ENCODE measurements at regions not wholly inside any gene's neighbourhood (a gene's known extent, or its start where the extent isn't known, plus 50 kb on each side); places are given as distances from the start of the nearest gene placed in this dataset.
"Not testable (repeated sequence)": the region's sequence is repeated elsewhere in the genome, so short reads cannot be mapped to it uniquely, and the experiment has no call there.

- DNase-seq: no peak
- TF ChIP-seq POLR2A (IDR thresholded peaks at IDR 0.05) (no peak), CTCF (IDR thresholded peaks at IDR 0.05) (no peak)
- intact Hi-C loops (cut with DNase I): no loop called here
- no peaks in the 10 kb centered on the region for H3K4me1 ChIP-seq
- no peak for ATAC-seq
- H3K4me3 ChIP-seq: no peak overlapping the region
- H3K27ac ChIP-seq: no peak overlapping the region
- H3K36me3 ChIP-seq: no peaks in the 10 kb centered on the region
- WGBS (ENCODE audit: insufficient coverage, low coverage, low lambda C conversion rate, missing lambda C conversion rate): 60% methylated on average over 3 of the region's 4 CpGs
- H3K9me3 ChIP-seq: no peaks in the 10 kb centered on the region
- no peaks in the 10 kb centered on the region for H3K27me3 ChIP-seq
Observed at GRCh38 chr13:90336507-90336906, 1011.0 kb upstream of the MIR17HG start.

DNA sequence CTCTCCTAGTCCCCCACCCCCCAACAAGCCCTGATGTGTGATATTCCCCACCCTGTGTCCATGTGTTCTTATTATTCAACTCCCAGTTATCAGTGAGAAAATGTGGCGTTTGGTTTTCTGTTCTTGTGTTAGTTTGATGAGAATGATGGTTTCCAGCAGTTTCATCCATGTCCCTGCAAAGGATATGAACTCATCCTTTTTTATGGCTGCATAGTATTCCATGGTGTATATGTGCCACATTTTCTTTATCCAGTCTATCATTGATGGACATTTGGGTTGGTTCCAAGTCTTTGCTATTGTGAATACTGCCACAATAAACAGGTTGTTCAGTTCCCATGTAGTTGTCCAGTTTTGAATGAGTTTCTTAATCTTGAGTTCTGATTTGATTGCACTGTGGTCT lies 1006.1 kb upstream of the MIR17HG start:
- H3K27me3 ChIP-seq; DNase-seq; ATAC-seq; H3K36me3 ChIP-seq; intact Hi-C loops (cut with DNase I); H3K4me1 ChIP-seq; H3K4me3 ChIP-seq; H3K27ac ChIP-seq; H3K9me3 ChIP-seq: not testable (repeated sequence)
- 56% methylated on average over 1 of the region's 1 CpG for WGBS (ENCODE audit: insufficient coverage, low coverage, low lambda C conversion rate, missing lambda C conversion rate)

GRCh38 chr13:90348477-90349136 lies 998.9 kb upstream of the MIR17HG start:
- H3K27me3 ChIP-seq; H3K9me3 ChIP-seq; H3K27ac ChIP-seq; H3K4me3 ChIP-seq; H3K36me3 ChIP-seq; DNase-seq; H3K4me1 ChIP-seq; intact Hi-C loops (cut with DNase I); ATAC-seq: not testable (repeated sequence)
- 74% methylated on average over 5 of the region's 42 CpGs for WGBS (ENCODE audit: insufficient coverage, low coverage, low lambda C conversion rate, missing lambda C conversion rate)

GRCh38 chr13:90352763-90353162 lies 994.7 kb upstream of the MIR17HG start:
- no peak overlapping the region for H3K27ac ChIP-seq

GRCh38 chr13:90355162-90355751 lies 992.2 kb upstream of the MIR17HG start:
- DNase-seq (no peak), ATAC-seq (no peak)
- no peaks in the 10 kb centered on the region for H3K36me3 ChIP-seq
- TF ChIP-seq POLR2A (IDR thresholded peaks at IDR 0.05) (no peak), CTCF (IDR thresholded peaks at IDR 0.05) (no peak)
- H3K4me1 ChIP-seq: no peaks in the 10 kb centered on the region
- H3K27ac ChIP-seq: no peak overlapping the region
- no peaks in the 10 kb centered on the region for H3K27me3 ChIP-seq
- 47% methylated on average over 1 of the region's 1 CpG for WGBS (ENCODE audit: insufficient coverage, low coverage, low lambda C conversion rate, missing lambda C conversion rate)
- no peak overlapping the region for H3K4me3 ChIP-seq
- no peaks in the 10 kb centered on the region for H3K9me3 ChIP-seq
- intact Hi-C loops (cut with DNase I): no loop called here

More at GRCh38 chr13:90352763-90353162, 994.7 kb upstream of the MIR17HG start:
- H3K9me3 ChIP-seq: no peaks in the 10 kb centered on the region
- no peak for DNase-seq
- no peak for TF ChIP-seq POLR2A (IDR thresholded peaks at IDR 0.05)
- TF ChIP-seq CTCF (IDR thresholded peaks at IDR 0.05): no peak
- WGBS (ENCODE audit: insufficient coverage, low coverage, low lambda C conversion rate, missing lambda C conversion rate): 33% methylated on average over 1 of the region's 1 CpG
- H3K36me3 ChIP-seq: no peaks in the 10 kb centered on the region
- no peaks in the 10 kb centered on the region for H3K4me1 ChIP-seq
- no peak for ATAC-seq
- H3K27me3 ChIP-seq: no peaks in the 10 kb centered on the region
- intact Hi-C loops (cut with DNase I): no loop called here
- H3K4me3 ChIP-seq: no peak overlapping the region
